GM12875 (cell line): ENCODE measurements at regions not wholly inside any gene's neighbourhood (a gene's known extent, or its start where the extent isn't known, plus 50 kb on each side); places are given as distances from the start of the nearest gene placed in this dataset.

Experiments used
- H3K4me3 ChIP-seq: one replicate; pipeline ENCODE4 v1.5.1; 2011; ENCODE audit warnings: low read depth, low read length, control low read depth
- CTCF ChIP-seq: IDR thresholded peaks from 2 replicates; pipeline ENCODE4 v1.5.1; 2011; ENCODE audit warnings: low read depth, mild to moderate bottlenecking, control low read depth, inconsistent platforms, low read length, moderate library complexity, borderline replicate concordance; ENCODE audit not compliant: insufficient read depth

DNA sequence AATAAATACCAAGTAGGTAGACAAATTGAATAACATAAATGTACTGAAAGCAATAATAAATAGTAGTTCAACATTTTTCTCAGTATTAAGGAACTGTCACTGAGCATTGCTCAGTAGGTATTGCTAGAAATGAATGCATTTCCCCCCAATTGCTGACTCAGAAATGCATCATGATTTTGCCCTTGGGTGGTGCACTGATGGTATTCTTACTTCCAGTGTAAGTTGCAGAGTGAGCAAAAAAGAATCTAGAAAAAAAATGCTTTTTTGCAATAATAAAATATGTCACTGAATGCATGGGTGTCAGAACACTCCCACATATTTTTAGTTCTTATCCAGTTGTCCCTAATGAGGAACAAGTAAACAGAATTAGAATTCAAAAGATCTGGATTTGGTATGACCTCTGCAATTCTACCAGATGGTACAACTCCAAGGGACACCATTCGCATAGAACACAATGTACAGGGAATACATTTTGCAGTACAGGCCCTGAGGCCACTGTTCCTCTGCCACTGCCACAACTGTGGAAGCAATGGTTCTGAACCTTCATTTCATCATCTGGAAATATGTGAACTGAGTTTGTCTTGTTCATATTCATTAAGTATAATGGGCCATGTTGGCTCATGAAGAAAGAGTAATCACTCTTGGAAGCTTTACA is 78.0 kb downstream of the ATP6V1G3 start:
- TF ChIP-seq CTCF: no peak
- H3K4me3 ChIP-seq: no peak overlapping the region

DNA sequence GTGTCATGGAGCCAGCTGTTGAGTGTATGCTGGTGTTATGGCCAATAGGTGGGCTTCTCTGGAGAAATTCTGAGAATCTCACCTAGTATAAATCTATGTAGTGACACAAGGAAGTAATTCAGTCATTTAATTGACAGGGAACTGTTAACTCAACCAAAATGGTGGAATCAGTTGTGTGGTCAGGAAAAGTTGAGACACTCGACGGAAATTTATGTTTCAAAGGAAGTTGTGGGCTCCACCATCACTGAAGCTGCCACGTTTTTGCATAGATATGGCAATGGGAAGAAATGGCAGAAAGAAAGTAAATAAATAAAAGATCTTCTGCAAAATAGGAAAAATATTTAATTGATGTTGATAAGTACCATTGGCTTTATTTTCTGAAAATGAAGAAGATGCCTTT is 84.5 kb downstream of the ATP6V1G3 start:
- TF ChIP-seq CTCF: no peak
- no peak overlapping the region for H3K4me3 ChIP-seq

DNA sequence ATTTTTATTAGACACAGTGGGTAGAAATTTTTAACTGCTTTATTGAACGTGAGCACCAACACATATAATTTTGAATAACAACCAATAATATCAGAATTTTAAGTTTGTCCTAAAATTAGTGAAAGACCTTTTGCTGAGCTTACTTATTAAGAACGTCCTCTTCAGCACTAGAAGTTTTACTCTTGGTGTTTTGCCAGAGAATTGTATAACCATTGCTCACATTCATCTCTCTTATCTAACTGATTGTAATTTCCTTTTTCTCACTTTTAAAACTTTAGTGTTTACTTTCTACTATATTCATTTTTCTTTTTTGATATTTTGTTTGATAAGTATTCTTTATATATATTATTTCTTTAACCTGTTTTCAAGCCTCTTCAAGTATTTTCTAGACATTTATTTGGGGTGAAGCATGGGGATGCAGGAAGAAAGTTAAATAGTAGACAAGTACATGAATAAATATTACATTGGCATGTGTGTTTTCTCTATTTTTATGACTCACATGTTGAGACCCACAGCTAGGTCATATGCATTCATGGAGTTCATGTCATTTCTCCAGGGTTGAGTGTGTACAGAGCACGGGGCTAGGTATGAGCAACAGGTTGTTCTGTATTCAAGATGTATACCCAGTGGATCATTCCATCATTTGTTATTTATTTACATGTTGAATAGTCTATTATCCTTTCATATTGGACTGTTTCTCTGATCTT is 90.6 kb downstream of the ATP6V1G3 start:
- H3K4me3 ChIP-seq: no peak overlapping the region
- TF ChIP-seq CTCF: no peak

- no peak for TF ChIP-seq CTCF
- no peak overlapping the region for H3K4me3 ChIP-seq
Observed at GRCh38 chr1:198449261-198449660, 91.2 kb downstream of the ATP6V1G3 start.

- TF ChIP-seq CTCF: no peak
- H3K4me3 ChIP-seq: no peak overlapping the region
Observed at GRCh38 chr1:198447468-198447867, 93.0 kb downstream of the ATP6V1G3 start.

GRCh38 chr1:198445872-198446271 is 94.6 kb downstream of the ATP6V1G3 start:
- H3K4me3 ChIP-seq: no peak overlapping the region
- no peak for TF ChIP-seq CTCF

GRCh38 chr1:198444792-198445191 is 95.7 kb downstream of the ATP6V1G3 start:
- no peak overlapping the region for H3K4me3 ChIP-seq
- TF ChIP-seq CTCF: no peak
